K562 (cell line): ENCODE measurements at regions not wholly inside any gene's neighbourhood (a gene's known extent, or its start where the extent isn't known, plus 50 kb on each side); places are given as distances from the start of the nearest gene placed in this dataset.

ENCODE experiments used
- BRF1 ChIP-seq: IDR thresholded peaks from 3 replicates; pipeline ENCODE4 v1.6.1; 2011; ENCODE audit warnings: borderline replicate concordance, mild to moderate bottlenecking; ENCODE audit not compliant: insufficient read length; ENCODE audit errors: extremely low read depth
- CTCF ChIP-seq, 3 experiments: IDR thresholded peaks in 2 of 3; conservative IDR thresholded peaks in 1 of 3; 2 replicates each; pipeline ENCODE4 v1.5.1; 2011 to 2012; ENCODE audit warnings: low read length in 3 of 3, mild to moderate bottlenecking in 3 of 3, control low read depth in 2 of 3, improper control_type of control experiment in 1 of 3, inconsistent platforms in 1 of 3, low read depth in 1 of 3, mixed read lengths in 1 of 3, moderate library complexity in 1 of 3; ENCODE audit not compliant: insufficient read depth in 2 of 3
- ILF3 ChIP-seq: fragments of 450-650 bp; IDR thresholded peaks from 2 replicates; pipeline ENCODE4 v1.6.1; 2018; ENCODE audit warnings: antibody characterized with exemption, mild to moderate bottlenecking, moderate library complexity, borderline replicate concordance
- POLR2AphosphoS5 ChIP-seq: IDR thresholded peaks from 2 replicates; pipeline ENCODE4 v1.6.1; 2011; ENCODE audit warnings: mild to moderate bottlenecking, low read depth, low read length, moderate library complexity; ENCODE audit not compliant: control insufficient read depth, insufficient read depth
- TRIM28 ChIP-seq: fragments of 450-650 bp; IDR thresholded peaks from 2 replicates; pipeline ENCODE4 v1.6.1; 2017
- ZBTB17 ChIP-seq: fragments of 450-650 bp; formaldehyde crosslinking; IDR thresholded peaks from 2 replicates; pipeline ENCODE4 v1.4.0; 2020; ENCODE audit warnings: mild to moderate bottlenecking
- ZNF586 ChIP-seq: fragments of 450-650 bp; formaldehyde crosslinking; conservative IDR thresholded peaks from 2 replicates; pipeline ENCODE4 v1.4.0; 2020; ENCODE audit warnings: mild to moderate bottlenecking, moderate library complexity

GRCh38 chr19:28140201-28140600, 1072.8 kb downstream of the UQCRFS1 start:
- no peak for TF ChIP-seq POLR2AphosphoS5
- TF ChIP-seq ILF3, result no peak
- no peak for TF ChIP-seq ZNF586 (CRISPR knock-in tag)
- no peak for TF ChIP-seq TRIM28
- no peak for TF ChIP-seq ZBTB17
- no peak for TF ChIP-seq BRF1
- no peak for TF ChIP-seq CTCF (IDR thresholded peaks at IDR 0.05 in 2 of 3, conservative IDR thresholded peaks at IDR 0.05 in 1 of 3; ENCODE audit: insufficient read depth in 2 of 3, low read depth in 1 of 3, low read length in 3 of 3)
